ENCODE measurements at regions not wholly inside any gene's neighbourhood (a gene's known extent, or its start where the extent isn't known, plus 50 kb on each side); places are given as distances from the start of the nearest gene placed in this dataset.

DNA sequence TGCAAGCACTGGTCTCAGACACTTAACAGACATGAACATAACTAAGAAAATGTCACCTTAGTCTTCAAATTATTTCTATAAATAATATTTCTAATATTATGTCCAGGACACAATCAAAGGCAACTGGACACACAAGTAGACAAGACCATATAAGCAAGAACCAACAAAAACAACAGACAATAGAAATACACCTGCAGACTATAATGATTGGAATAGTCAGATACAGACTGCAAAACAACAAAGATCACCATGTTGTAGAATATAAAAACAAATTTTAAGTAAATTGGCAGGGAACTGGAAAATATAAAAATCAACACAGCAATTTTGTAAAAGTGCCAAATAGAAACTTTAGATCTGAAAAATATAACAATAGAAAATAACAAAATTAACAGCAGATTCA is 220.7 kb downstream of the CLCN4 start:
- DNase-seq (ENCODE audit: low read depth, low spot score): no peak
- no peak overlapping the region for H3K4me3 ChIP-seq (ENCODE audit: low read depth, low read length)
- CTCF ChIA-PET: interaction anchor here (0.9 kb wide), 1 partner anchor 13 kb away, joined by 3 read pairs; no protein-coding TSS in a partner anchor
- TF ChIP-seq, protein P1, sequence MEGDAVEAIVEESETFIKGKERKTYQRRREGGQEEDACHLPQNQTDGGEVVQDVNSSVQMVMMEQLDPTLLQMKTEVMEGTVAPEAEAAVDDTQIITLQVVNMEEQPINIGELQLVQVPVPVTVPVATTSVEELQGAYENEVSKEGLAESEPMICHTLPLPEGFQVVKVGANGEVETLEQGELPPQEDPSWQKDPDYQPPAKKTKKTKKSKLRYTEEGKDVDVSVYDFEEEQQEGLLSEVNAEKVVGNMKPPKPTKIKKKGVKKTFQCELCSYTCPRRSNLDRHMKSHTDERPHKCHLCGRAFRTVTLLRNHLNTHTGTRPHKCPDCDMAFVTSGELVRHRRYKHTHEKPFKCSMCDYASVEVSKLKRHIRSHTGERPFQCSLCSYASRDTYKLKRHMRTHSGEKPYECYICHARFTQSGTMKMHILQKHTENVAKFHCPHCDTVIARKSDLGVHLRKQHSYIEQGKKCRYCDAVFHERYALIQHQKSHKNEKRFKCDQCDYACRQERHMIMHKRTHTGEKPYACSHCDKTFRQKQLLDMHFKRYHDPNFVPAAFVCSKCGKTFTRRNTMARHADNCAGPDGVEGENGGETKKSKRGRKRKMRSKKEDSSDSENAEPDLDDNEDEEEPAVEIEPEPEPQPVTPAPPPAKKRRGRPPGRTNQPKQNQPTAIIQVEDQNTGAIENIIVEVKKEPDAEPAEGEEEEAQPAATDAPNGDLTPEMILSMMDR (IDR thresholded peaks at IDR 0.05; ENCODE audit: insufficient read depth, low read length, missing control alignments): no peak
- POLR2A ChIA-PET: no interaction called here

DNA sequence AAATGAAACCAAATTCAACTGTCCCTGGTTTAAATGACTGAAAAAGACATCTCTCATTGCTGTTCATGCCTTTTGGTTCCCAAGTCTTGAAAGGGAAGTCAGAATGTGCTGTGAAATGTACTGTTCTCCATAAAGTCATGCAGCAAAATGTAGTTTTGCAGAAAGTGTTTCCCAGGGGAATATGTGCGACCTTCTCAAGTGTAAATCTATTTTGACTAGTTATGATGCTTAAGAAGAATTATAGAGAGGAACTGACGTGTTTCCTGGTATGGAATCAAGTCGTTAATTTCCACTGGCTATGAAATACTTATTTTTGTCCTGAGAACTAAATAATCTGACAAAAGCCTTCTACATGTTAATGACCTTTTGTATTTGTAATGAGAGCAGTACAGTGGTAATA is 223.1 kb downstream of the CLCN4 start:
- ChIA-PET POLR2A (no interaction called here), CTCF (no interaction called here)
- no peak overlapping the region for H3K4me3 ChIP-seq (ENCODE audit: low read depth, low read length)
- TF ChIP-seq, protein P1 (IDR thresholded peaks at IDR 0.05; ENCODE audit: insufficient read depth, low read length, missing control alignments): no peak
- no peak for DNase-seq (ENCODE audit: low read depth, low spot score)

GRCh38 chrX:10380300-10380699 is 223.5 kb downstream of the CLCN4 start:
- H3K4me3 ChIP-seq (ENCODE audit: low read depth, low read length): no peak overlapping the region
- ChIA-PET CTCF (no interaction called here), POLR2A (no interaction called here)
- no peak for DNase-seq (ENCODE audit: low read depth, low spot score)
- TF ChIP-seq, protein P1 (IDR thresholded peaks at IDR 0.05; ENCODE audit: insufficient read depth, low read length, missing control alignments): no peak

GRCh38 chrX:10381193-10381592 is 224.4 kb downstream of the CLCN4 start:
- DNase-seq (ENCODE audit: low read depth, low spot score): no peak
- POLR2A ChIA-PET: no interaction called here
- no peak overlapping the region for H3K4me3 ChIP-seq (ENCODE audit: low read depth, low read length)
- TF ChIP-seq, protein P1 (IDR thresholded peaks at IDR 0.05; ENCODE audit: insufficient read depth, low read length, missing control alignments): no peak
- CTCF ChIA-PET: no interaction called here

- H3K4me3 ChIP-seq (ENCODE audit: low read depth, low read length): no peak overlapping the region
- ChIA-PET POLR2A (no interaction called here), CTCF (no interaction called here)
- TF ChIP-seq, protein P1 (IDR thresholded peaks at IDR 0.05; ENCODE audit: insufficient read depth, low read length, missing control alignments): no peak
- DNase-seq (ENCODE audit: low read depth, low spot score): no peak
These were observed 230.2 kb downstream of the CLCN4 start for GRCh38 chrX:10387011-10387410.

DNA sequence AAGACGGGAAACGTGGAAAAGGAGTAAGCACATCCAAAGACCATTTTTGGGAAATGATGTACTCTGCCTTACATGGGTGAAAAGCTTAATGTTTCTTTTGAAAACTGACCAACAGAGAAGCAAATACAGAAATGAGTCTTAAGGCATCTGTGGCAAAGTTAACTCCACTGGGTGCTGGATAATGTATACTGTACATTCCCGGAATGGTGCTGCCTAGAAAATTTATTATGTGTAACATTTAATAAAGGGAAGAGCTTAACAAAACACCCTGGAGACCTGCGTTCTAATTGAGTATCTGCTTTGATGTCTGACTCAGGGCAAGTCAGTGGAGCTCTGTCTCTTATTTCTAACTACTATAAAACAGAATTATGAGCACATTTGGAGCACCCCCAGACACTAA is 230.2 kb downstream of the MID1 start:
- no peak for DNase-seq (ENCODE audit: low read depth, low spot score)
- ChIA-PET POLR2A (no interaction called here), CTCF (no interaction called here)
- no peak overlapping the region for H3K4me3 ChIP-seq (ENCODE audit: low read depth, low read length)
- TF ChIP-seq, protein P1 (IDR thresholded peaks at IDR 0.05; ENCODE audit: insufficient read depth, low read length, missing control alignments): no peak
